B cell (primary cell): ENCODE measurements at regions not wholly inside any gene's neighbourhood (a gene's known extent, or its start where the extent isn't known, plus 50 kb on each side); places are given as distances from the start of the nearest gene placed in this dataset.
A peak's percentile ranks its signal among the peaks of the same experiment; 100 is the strongest.

Source experiments
- ATAC-seq: fragments of 200-7000 bp; cut with Tn5 transposase; one replicate; pipeline ENCODE4 v1.10.0; 2021; ENCODE audit warnings: low read depth, mild to moderate bottlenecking, moderate number of reproducible peaks, moderate library complexity
- CTCF ChIA-PET: fragments of 350-600 bp; sonication (Branson Sonifier 250); formaldehyde crosslinking; loops from one replicate; lab custom pipeline; 2021; ENCODE audit warnings: antibody characterized with exemption, inconsistent platforms; lab: Charles Lee
- POLR2A ChIA-PET: fragments of 350-600 bp; sonication (Branson Sonifier 250); formaldehyde crosslinking; loops from one replicate; lab custom pipeline; 2021; ENCODE audit warnings: antibody characterized with exemption; lab: Charles Lee
- DNase-seq: peaks from one replicate; pipeline ENCODE4 v3.0.0; 2013
- H2AFZ ChIP-seq: 2 replicates; pipeline ENCODE4 v1.6.1; 2012; ENCODE audit warnings: mild to moderate bottlenecking, low read depth, low read length; ENCODE audit not compliant: insufficient read depth, poor library complexity, severe bottlenecking
- H3K27ac ChIP-seq, 2 donors: 1 replicate in 1 of 2; 2 replicates in 1 of 2; pipeline ENCODE4 v1.5.1; 2012 to 2013; ENCODE audit warnings: low read length in 2 of 2, mild to moderate bottlenecking in 2 of 2, moderate library complexity in 1 of 2
- H3K27me3 ChIP-seq, 4 experiments: fragments of 200-600 bp in 1 of 4; sonication (generic) in 1 of 4; replicated peaks in 1 of 4; 1 replicate in 2 of 4; 2 replicates in 2 of 4; pipeline versions ENCODE4 v1.6.1 to v1.7.0; 2013 to 2016; ENCODE audit warnings: low read length in 3 of 4, mild to moderate bottlenecking in 2 of 4, mixed read lengths in 1 of 4, moderate library complexity in 1 of 4; ENCODE audit not compliant: insufficient read depth in 4 of 4, control insufficient read depth in 3 of 4; ENCODE audit errors: control extremely low read depth in 1 of 4
- H3K36me3 ChIP-seq, 2 experiments: replicated peaks in 1 of 2; 1 replicate in 1 of 2; 2 replicates in 1 of 2; pipeline versions ENCODE4 v1.6.1 to v1.7.1; 2013; ENCODE audit warnings: low read length in 1 of 2; ENCODE audit not compliant: insufficient read depth in 2 of 2, control insufficient read depth in 1 of 2; ENCODE audit errors: control extremely low read depth in 1 of 2, extremely low read depth in 1 of 2
- H3K4me1 ChIP-seq, 2 donors: fragments of 200-600 bp in 1 of 2; sonication (generic) in 1 of 2; 1 replicate in 1 of 2; 2 replicates in 1 of 2; pipeline versions ENCODE4 v1.5.1 to v1.6.1; 2013 to 2017; ENCODE audit warnings: low read length in 2 of 2; ENCODE audit not compliant: control insufficient read depth in 2 of 2, insufficient read depth in 2 of 2
- H3K4me2 ChIP-seq: replicated peaks from 2 replicates; pipeline ENCODE3; 2012; ENCODE audit warnings: mild to moderate bottlenecking, low read depth, low read length; ENCODE audit not compliant: poor library complexity, severe bottlenecking
- H3K4me3 ChIP-seq, 5 experiments: fragments of 200-600 bp in 1 of 5; sonication (generic) in 1 of 5; 1 replicate in 3 of 5; 2 replicates in 2 of 5; pipeline versions ENCODE4 v1.5.1 to v1.7.0; 2011 to 2016; ENCODE audit warnings: low read length in 4 of 5, mild to moderate bottlenecking in 4 of 5, low read depth in 2 of 5, control low read depth in 1 of 5, moderate library complexity in 1 of 5; ENCODE audit not compliant: insufficient read depth in 1 of 5; ENCODE audit errors: control extremely low read depth in 1 of 5, extremely low read depth in 1 of 5
- H3K79me2 ChIP-seq: fragments of 200-600 bp; sonication (generic); one replicate; pipeline ENCODE4 v1.6.0; 2016; ENCODE audit warnings: low read length; ENCODE audit not compliant: control insufficient read depth, insufficient read depth
- H3K9ac ChIP-seq: fragments of 200-600 bp; sonication (generic); 2 replicates; pipeline ENCODE4 v1.6.1; 2017; ENCODE audit warnings: mild to moderate bottlenecking, low read length, moderate library complexity
- H3K9me3 ChIP-seq, 3 donors: one replicate each; pipeline versions ENCODE4 v1.6.1 to v1.7.1; 2013; ENCODE audit warnings: low read length in 2 of 3; ENCODE audit not compliant: control insufficient read depth in 2 of 3, insufficient read depth in 1 of 3; ENCODE audit errors: control extremely low read depth in 1 of 3
- H4K20me1 ChIP-seq: 2 replicates; pipeline ENCODE4 v1.6.0; 2012; ENCODE audit warnings: mild to moderate bottlenecking, low read length; ENCODE audit not compliant: insufficient read depth, control insufficient read depth, poor library complexity, severe bottlenecking
- H3K27ac Mint-ChIP-seq: one replicate; pipeline ENCODE4 v1.8.0; 2021; ENCODE audit warnings: mixed read lengths
- H3K27me3 Mint-ChIP-seq: one replicate; pipeline ENCODE4 v1.8.0; 2021; ENCODE audit warnings: mixed read lengths
- H3K4me1 Mint-ChIP-seq: one replicate; pipeline ENCODE4 v1.8.0; 2021; ENCODE audit warnings: mixed read lengths
- H3K4me3 Mint-ChIP-seq: one replicate; pipeline ENCODE4 v1.8.0; 2021; ENCODE audit warnings: mixed read lengths
- H3K9me3 Mint-ChIP-seq: one replicate; pipeline ENCODE4 v1.8.0; 2022; ENCODE audit warnings: mixed read lengths; ENCODE audit not compliant: insufficient read depth
- CTCF ChIP-seq: fragments of 200-600 bp; IDR thresholded peaks from one replicate; pipeline ENCODE4 v1.8.0; 2022; ENCODE audit warnings: antibody characterized with exemption, mild to moderate bottlenecking
- EZH2 ChIP-seq: IDR thresholded peaks from 2 replicates; pipeline ENCODE4 v1.6.1; 2012; ENCODE audit warnings: borderline replicate concordance, low read depth, mild to moderate bottlenecking, moderate library complexity, low read length; ENCODE audit not compliant: insufficient read depth, poor library complexity, severe bottlenecking
- WGBS: methylation state at CpG from one replicate; pipeline ENCODE4 v1.1.5; 2013; ENCODE audit warnings: missing lambda C conversion rate; ENCODE audit not compliant: insufficient coverage; 5-methylcytosine and 5-hydroxymethylcytosine counted together
- intact Hi-C: fragments of 100-400 bp; cut with micrococcal nuclease; formaldehyde crosslinking; loops from one replicate; pipeline ENCODE4 v1.10.0; 2022

GRCh38 chr12:48276621-48277020 lies 73.5 kb upstream of the OR10AD1 start:
- CTCF ChIA-PET: no interaction called here
- Histone ChIP-seq H4K20me1 (no peaks in the 10 kb centered on the region), H3K4me1 (no peaks in the 10 kb centered on the region), H3K4me3 (no peak overlapping the region), H3K27ac (no peak overlapping the region), H3K27me3 (peaks cover 0 to 5% (median 0%) of the 10 kb centered on the region in 4 experiments), H3K9me3 (peaks cover 0 to 5% (median 1%) of the 10 kb centered on the region in 3 donors), H3K4me2 (no peak overlapping the region), H2AFZ (no peak overlapping the region), H3K9ac (no peak overlapping the region), H3K36me3 (no peaks in the 10 kb centered on the region), H3K79me2 (no peaks in the 10 kb centered on the region)
- H3K9me3 Mint-ChIP-seq: peaks cover 6% of the 10 kb centered on the region
- H3K27ac Mint-ChIP-seq: no peak overlapping the region
- POLR2A ChIA-PET: no interaction called here
- intact Hi-C loops: no loop called here
- H3K27me3 Mint-ChIP-seq: peaks cover 41% of the 10 kb centered on the region
- DNase-seq (no peak), ATAC-seq (no peak)
- H3K4me1 Mint-ChIP-seq: no peaks in the 10 kb centered on the region
- WGBS: no CpG with 5 or more reads among the region's 2 CpGs
- no peak overlapping the region for H3K4me3 Mint-ChIP-seq
- TF ChIP-seq EZH2 (no peak), CTCF (no peak)

- peak overlapping the region; percentile 50 for H3K4me2 ChIP-seq
- TF ChIP-seq EZH2 (no peak), CTCF (no peak)
- H3K9ac ChIP-seq: no peak overlapping the region
- H2AFZ ChIP-seq: no peak overlapping the region
- no peak for DNase-seq
- no peak overlapping the region for H3K27ac Mint-ChIP-seq
- CTCF ChIA-PET: no interaction called here
- H3K4me1 Mint-ChIP-seq: peaks cover 25% of the 10 kb centered on the region
- peak overlapping the region; percentile 34 for H3K4me3 Mint-ChIP-seq
- H3K27me3 Mint-ChIP-seq: no peaks in the 10 kb centered on the region
- POLR2A ChIA-PET: no interaction called here
- no peaks in the 10 kb centered on the region for H3K79me2 ChIP-seq
- ATAC-seq: no peak
- no peaks in the 10 kb centered on the region for H3K36me3 ChIP-seq
- no peaks in the 10 kb centered on the region for H4K20me1 ChIP-seq
- no peaks in the 10 kb centered on the region for H3K9me3 Mint-ChIP-seq
- no CpG with 5 or more reads among the region's 1 CpG for WGBS
- H3K27ac ChIP-seq: no peak overlapping the region
- H3K9me3 ChIP-seq: no peaks in the 10 kb centered on the region
- H3K4me1 ChIP-seq: peaks cover 3 to 22% of the 10 kb centered on the region in 2 donors
- no peak overlapping the region for H3K4me3 ChIP-seq
- no peaks in the 10 kb centered on the region for H3K27me3 ChIP-seq
- intact Hi-C loops: no loop called here
Observed at GRCh38 chr12:48266826-48267225, 63.7 kb upstream of the OR10AD1 start.
